ENCODE measurements at regions not wholly inside any gene's neighbourhood (a gene's known extent, or its start where the extent isn't known, plus 50 kb on each side); places are given as distances from the start of the nearest gene placed in this dataset.

GRCh38 chr2:2574401-2575180 is 243.5 kb upstream of the MYT1L start:
- DNase-seq = no peak

- DNase-seq = no peak
Observed at GRCh38 chr2:2573658-2574293, 242.7 kb upstream of the MYT1L start.

DNA sequence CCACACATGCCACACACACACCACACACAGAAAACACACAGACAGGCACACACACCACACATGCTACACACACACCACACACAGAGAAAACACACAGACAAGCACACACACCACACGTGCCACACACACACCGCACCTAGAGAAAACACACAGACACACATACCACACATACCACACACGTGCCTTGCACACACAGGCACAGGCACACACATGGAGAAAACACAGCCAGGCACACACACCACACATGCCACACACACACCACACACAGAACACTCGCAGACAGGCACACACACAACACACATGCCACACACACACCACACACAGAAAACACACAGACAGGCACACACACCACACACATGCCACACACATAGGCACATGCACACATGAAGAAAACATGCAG is 242.1 kb upstream of the MYT1L start:
- DNase-seq = no peak

DNA sequence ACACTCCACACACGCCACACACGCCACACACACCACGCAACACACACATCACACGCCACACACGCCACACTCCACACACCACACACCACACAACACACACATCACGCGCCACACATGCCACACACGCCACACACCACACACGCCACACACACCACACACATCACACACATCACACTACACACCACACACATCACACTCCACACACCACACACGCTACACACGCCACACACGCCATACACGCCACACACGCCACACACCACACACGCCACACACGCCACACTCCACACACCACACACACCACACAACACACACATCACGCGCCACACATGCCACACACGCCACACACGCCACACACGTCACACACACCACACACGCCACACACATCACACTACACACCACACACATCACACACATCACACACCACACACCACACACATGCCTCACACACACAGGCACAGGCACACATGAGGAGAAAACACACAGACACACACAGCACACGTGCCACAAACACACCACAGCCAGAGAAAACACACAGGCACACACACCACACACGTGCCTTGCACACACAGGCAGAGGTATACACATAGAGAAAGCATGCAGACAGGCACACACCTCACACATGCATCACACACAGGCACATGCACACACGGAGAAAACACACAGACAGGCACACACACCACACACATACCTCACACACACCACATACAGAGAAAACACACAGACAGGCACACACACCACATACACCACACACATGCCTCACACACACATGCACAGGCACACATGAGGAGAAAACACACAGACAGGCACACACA is 241.5 kb upstream of the MYT1L start:
- no peak for DNase-seq

DNA sequence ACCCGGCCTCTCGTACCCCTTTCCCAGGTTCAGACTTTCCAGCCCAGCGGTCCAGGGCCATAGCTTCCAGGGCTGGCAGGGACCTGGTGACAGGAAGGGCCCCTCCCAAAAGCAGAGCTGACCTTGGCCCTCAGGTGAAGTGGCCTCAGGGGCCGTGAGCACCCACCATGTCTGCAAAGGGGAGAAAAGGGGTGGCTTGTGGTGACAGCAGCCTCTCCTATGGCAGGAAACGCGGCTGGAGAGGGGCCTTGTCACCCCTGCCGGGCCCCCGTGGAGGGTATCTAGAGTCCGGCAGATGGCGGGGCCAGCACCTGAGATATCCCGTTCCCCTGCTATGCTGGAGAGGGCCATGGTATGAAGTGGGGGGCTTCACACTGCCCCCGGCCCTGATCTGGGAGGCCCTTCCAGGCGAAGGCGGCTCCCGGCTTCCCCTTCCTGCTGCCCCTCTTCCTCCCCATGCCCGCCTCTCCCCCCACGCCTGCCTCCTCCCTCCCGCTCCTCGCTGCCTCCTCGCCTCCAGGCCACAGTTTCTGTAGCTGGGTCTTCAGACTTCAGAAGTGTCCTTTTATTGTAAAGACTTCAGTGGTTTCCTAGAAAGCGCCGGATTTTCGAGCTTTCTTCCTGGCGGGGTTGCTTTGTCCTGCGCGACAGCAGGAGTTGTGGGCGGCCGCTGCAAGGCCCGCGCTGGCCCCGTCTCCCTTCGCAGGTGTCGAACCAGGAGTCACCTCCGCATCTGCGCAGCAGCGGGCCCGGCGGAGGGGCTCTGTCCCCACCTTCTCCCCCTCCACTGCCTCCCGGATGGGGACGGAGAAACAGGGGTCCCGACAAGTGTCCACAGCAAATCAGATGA is 240.5 kb upstream of the MYT1L start:
- DNase-seq = no peak

DNA sequence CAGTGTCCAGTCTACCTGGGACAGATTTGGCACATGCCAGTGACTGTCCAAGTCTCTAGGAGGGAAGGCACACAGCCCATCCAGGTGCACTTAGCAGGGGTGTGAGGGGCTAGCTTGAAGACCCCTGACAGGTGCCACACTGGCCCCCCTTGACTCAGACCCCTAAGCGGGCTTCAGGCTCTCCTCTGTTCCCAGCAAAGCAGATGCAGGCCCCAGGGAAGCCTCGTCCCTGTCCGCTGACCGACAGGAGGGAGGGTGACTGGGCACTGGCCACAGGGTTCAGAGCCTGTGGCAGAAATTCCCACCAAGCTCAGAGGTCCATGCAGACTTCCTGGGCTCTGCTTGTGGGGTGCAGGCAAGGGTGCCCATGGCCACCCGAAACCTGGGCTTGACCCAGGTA is 239.8 kb upstream of the MYT1L start:
- DNase-seq = no peak

DNA sequence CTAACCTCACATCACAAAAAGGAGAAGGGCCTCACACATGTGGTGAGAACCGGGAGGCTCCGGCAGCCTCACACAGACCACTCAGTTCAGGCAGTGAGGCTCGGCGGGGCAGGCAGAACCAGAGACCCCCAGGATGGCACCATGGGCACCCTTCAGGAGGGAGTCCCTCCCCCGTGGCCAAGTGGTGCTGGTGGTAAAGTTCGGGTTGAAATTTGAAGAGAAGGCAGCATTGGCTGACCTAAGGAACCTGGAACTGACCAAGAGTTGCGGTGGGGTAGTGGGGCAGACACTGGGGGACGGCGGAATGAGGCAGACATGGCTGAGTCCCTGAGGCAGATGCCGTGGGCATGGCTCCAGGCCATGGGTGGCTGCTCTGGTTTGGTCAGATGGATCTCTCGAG is 239.3 kb upstream of the MYT1L start:
- no peak for DNase-seq

GRCh38 chr2:2569836-2570235 is 238.8 kb upstream of the MYT1L start:
- DNase-seq = no peak

DNA sequence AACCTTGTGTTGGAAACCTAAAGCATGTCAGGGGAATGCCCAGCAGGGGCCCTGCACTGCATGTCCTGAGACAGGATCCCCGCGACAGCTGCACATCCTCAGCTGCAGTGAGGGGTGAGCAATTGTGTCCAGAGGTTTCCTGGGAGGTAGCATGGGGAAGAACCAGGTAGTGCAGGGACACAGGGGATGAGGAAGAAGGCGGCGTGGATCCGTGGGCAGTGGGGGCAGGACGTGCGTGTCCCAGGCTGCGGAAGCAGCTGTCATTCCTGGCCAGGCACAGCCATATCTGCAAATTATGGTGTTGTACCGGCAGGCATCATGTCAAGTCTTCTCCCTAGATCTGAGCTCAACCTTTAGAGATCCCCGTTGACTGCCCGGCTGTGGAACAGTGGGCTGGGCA is 238.2 kb upstream of the MYT1L start:
- DNase-seq = no peak

DNA sequence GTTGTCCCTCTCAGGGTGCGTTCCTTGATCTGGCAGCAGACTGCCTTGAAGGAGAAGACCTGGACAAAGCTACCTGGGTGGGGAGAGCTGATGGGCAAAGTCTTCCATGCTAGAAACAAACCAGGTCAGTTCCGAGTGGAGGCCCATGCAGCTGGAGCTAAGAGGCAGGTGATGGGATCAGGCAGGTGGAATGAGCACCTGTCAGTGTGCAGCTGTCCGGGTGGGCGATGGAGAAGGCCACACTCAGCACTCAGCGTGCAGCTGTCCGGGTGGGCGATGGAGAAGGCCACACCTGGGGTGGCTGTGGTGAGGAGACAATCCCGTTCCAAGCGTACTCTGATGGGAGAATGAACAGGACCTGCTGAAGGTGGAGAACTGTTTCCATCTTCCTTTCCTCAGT is 237.3 kb upstream of the MYT1L start:
- no peak for DNase-seq

DNA sequence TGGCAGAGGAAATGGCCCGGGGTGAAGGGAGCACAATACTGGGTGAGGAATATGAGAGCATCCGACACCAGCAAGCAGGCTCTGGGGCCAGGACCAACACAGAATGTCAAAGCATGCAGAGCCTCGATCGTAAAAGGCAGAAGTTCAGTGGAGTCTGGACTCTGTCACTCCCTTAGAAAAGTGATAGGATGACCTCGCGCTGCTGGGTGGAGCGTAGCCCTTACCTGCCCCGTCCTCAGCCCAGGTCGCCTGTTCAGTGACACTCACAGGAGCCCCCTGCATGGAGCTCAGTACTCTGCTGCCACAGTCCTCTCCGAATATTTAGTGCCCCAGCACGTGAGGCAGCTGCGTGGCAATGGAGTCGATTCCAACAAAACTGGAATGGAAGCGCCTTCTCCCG is 236.7 kb upstream of the MYT1L start:
- no peak for DNase-seq

GRCh38 chr2:2566396-2567323 is 235.6 kb upstream of the MYT1L start:
- no peak for DNase-seq

- DNase-seq = no peak
Observed at GRCh38 chr2:2565671-2566070, 234.6 kb upstream of the MYT1L start.

DNA sequence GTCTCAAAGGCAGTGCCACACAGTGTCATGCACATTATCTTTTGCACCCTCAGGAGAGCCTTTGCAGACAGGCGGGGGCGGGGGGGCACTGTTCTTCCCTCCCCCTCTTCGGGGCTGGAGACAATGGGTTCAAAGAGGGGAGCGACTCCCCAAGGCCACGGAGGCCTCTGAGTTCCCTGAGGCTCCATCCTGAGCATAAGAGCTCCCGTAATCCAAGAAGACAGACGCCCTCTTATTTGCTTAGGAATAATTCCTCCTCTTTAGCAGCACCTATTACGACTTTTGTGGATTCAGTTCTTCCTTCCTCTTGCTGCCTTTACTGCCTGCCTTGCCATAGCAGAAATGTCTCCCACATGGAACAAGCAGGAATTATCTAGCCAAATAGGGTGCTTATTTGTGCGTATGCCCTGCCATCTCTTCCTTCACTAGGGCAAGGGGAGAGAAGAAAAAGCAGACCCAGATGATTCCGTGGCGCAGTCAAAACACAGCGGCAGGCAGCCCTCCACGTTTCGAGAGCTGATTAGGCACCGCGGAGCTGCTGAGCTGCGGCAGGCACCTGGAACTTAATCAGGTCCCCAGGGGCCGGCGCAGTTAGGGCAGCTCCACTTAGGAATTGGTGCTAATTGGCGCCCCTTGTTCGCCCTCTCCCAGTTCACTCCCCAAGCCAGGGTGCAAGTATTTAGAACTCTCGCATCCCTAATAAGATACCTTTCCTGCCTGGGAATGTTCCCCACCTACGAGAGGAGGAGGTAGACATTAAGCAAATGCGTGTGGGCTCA is 233.4 kb upstream of the MYT1L start:
- no peak for DNase-seq

DNA sequence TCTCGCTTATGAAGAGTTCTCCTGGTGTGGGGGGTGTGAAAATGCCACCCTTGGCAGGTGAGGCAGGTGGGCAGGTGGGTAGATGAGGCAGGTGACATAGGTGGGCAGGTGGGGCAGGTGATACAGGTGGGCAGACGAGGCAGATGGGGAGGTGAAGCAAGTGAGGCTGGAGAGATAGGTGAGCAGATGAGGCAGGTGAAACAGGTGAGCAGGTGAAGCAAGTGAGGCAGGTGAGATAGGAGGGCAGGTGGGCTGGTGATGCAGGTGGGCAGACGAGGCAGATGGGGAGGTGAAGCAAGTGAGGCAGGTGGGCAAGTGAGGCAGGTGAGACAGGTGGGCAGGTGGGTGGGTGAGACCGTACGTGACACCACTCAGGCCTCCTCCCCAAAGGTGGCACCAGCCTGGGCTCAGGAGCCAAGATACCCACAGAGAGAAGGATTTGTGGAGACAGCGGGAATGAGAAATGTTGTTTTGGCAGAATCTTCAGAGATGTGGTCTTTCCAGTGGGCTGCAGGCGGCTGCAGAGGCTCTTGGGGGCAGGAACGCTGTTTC is 232.3 kb upstream of the MYT1L start:
- DNase-seq = no peak

DNA sequence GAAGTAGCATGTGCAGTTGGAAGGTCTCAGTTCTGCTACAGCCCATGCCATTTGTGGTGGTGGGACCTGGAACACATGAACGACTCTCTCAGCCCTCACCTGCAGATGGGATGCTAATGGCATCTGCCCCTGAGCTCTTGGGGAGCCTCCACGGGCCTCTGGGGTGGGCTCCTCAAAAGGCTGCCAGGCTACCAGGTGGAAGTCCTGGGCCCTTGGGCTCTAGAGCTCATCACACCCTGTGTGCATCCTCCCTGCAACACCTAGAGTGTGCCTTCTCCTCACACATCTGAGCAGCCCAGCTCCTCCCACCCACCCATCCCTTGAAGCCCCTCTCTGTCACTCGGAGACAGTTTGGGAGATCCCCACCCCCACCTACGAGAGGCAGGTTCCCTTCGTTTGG is 231.8 kb upstream of the MYT1L start:
- DNase-seq = no peak

DNA sequence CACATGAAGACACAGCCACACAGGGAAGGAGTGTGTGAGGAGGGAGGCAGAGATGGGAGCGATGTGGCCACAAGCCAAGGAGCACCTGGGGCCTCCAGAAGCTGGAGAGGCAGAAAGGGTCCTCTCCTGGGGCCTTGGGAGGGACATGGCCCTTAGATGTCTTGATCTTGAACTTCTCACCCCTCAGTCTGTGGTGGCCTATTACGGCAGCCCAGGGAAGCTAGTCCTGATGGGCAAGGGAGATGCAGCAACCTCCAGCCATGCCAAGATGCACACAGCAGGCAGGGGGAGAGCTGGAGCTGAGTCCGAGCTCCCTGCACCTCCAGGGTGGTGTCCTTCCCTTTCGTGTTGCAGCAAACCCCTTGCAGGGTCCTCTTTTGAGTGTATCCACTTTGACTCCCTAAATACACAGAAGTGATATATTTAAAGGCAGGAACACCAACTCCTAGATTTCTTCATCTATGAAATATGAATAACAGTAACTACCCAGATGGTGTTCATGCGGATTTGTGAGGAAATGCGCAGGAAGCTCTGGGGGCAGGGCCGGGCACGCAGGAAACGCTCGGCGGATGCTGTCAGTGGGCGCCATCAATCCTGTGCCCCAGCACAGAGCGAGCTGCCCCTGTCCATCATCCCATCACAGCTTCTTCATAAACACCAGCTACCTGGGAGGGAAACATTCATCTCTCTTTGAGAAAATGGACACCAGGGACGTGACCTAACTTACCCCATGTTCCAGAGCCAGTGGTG is 230.4 kb upstream of the MYT1L start:
- no peak for DNase-seq

DNA sequence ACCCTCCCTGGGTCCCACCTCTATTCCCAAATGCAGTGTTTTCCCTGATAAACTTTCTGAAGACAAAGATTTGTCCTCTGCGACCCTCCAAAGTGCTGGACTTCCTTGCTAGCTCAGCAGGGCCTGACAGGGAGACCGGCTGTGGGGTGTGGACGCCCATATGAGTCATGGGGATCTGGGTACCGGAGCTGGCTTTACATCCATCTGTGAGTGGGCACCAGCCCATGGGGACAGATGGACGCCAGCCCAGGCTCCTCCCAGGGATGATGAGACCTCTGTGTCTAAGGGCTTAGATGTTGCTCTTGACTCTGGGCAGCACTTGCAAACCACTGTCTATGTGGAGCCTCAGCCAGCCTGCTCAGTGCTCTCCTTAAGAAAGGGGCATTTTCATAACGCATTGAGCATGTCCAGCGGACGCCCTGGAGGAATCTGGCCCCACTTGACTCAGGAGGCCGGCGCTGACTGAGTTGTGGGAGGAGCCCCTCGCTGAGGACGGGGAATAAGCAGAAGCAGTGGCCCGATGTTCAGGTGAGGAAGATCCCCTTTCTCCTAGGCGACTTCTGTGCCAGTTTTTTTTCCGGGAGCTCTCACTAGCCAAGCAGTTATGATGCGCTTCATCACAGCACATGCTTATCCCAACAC is 229.4 kb upstream of the MYT1L start:
- no peak for DNase-seq

- DNase-seq = no peak
Observed at GRCh38 chr2:2558476-2558875, 227.4 kb upstream of the MYT1L start.

Data from activated naive CD4-positive, alpha-beta T cell treated with Interleukin-2 at 50 U/mL for 16 hours (primary cell).